HL-60 (cell line): ENCODE measurements at regions not wholly inside any gene's neighbourhood (a gene's known extent, or its start where the extent isn't known, plus 50 kb on each side); places are given as distances from the start of the nearest gene placed in this dataset.

Source experiments
- DNase-seq, 2 experiments: peaks; one replicate each; pipeline ENCODE4 v3.0.0-alpha.2; 2010 to 2020; ENCODE audit warnings: low read depth in 1 of 2, low spot score in 1 of 2
- H3K27ac ChIP-seq: fragments of 250-450 bp; sonication (Bioruptor Pico); replicated peaks from 2 replicates; pipeline ENCODE4 v1.5.1; 2020; ENCODE audit warnings: mild to moderate bottlenecking, moderate library complexity
- H3K27me3 ChIP-seq: fragments of 250-450 bp; sonication (Bioruptor Pico); 2 replicates; pipeline ENCODE4 v1.5.1; 2021; ENCODE audit warnings: mild to moderate bottlenecking, moderate library complexity; ENCODE audit not compliant: insufficient read depth, poor library complexity, severe bottlenecking
- H3K4me3 ChIP-seq: replicated peaks from 2 replicates; pipeline ENCODE4 v1.5.1; 2011; ENCODE audit warnings: mild to moderate bottlenecking, control low read depth, low read length; ENCODE audit not compliant: insufficient read depth
- GABPA ChIP-seq: IDR thresholded peaks from 2 replicates; pipeline ENCODE4 v1.6.1; 2012; ENCODE audit warnings: low read depth
- POLR2AphosphoS5 ChIP-seq: IDR thresholded peaks from 2 replicates; pipeline ENCODE4 v1.6.1; 2012; ENCODE audit warnings: low read depth
- SPI1 ChIP-seq: IDR thresholded peaks from 2 replicates; pipeline ENCODE4 v1.6.1; 2012; ENCODE audit warnings: low read depth, mild to moderate bottlenecking, borderline replicate concordance
- TF ChIP-seq, protein P1 (sequence below): IDR thresholded peaks from one replicate; pipeline ENCODE4 v1.5.1; 2011; ENCODE audit warnings: low read length, control low read depth, inconsistent platforms; ENCODE audit not compliant: insufficient read depth
- TF ChIP-seq, protein P2 (sequence below): IDR thresholded peaks from 2 replicates; pipeline ENCODE4 v1.6.1; 2012; ENCODE audit warnings: low read depth; ENCODE audit not compliant: insufficient replicate concordance

GRCh38 chr2:204486321-204486720 is 59.0 kb upstream of the PARD3B start:
- H3K4me3 ChIP-seq = no peak overlapping the region
- no peak overlapping the region for H3K27ac ChIP-seq
- TF ChIP-seq POLR2AphosphoS5 (no peak), GABPA (no peak), SPI1 (no peak)
- TF ChIP-seq, protein P1, sequence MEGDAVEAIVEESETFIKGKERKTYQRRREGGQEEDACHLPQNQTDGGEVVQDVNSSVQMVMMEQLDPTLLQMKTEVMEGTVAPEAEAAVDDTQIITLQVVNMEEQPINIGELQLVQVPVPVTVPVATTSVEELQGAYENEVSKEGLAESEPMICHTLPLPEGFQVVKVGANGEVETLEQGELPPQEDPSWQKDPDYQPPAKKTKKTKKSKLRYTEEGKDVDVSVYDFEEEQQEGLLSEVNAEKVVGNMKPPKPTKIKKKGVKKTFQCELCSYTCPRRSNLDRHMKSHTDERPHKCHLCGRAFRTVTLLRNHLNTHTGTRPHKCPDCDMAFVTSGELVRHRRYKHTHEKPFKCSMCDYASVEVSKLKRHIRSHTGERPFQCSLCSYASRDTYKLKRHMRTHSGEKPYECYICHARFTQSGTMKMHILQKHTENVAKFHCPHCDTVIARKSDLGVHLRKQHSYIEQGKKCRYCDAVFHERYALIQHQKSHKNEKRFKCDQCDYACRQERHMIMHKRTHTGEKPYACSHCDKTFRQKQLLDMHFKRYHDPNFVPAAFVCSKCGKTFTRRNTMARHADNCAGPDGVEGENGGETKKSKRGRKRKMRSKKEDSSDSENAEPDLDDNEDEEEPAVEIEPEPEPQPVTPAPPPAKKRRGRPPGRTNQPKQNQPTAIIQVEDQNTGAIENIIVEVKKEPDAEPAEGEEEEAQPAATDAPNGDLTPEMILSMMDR = no peak
- TF ChIP-seq, protein P2, sequence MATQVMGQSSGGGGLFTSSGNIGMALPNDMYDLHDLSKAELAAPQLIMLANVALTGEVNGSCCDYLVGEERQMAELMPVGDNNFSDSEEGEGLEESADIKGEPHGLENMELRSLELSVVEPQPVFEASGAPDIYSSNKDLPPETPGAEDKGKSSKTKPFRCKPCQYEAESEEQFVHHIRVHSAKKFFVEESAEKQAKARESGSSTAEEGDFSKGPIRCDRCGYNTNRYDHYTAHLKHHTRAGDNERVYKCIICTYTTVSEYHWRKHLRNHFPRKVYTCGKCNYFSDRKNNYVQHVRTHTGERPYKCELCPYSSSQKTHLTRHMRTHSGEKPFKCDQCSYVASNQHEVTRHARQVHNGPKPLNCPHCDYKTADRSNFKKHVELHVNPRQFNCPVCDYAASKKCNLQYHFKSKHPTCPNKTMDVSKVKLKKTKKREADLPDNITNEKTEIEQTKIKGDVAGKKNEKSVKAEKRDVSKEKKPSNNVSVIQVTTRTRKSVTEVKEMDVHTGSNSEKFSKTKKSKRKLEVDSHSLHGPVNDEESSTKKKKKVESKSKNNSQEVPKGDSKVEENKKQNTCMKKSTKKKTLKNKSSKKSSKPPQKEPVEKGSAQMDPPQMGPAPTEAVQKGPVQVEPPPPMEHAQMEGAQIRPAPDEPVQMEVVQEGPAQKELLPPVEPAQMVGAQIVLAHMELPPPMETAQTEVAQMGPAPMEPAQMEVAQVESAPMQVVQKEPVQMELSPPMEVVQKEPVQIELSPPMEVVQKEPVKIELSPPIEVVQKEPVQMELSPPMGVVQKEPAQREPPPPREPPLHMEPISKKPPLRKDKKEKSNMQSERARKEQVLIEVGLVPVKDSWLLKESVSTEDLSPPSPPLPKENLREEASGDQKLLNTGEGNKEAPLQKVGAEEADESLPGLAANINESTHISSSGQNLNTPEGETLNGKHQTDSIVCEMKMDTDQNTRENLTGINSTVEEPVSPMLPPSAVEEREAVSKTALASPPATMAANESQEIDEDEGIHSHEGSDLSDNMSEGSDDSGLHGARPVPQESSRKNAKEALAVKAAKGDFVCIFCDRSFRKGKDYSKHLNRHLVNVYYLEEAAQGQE = no peak
- no peaks in the 10 kb centered on the region for H3K27me3 ChIP-seq
- no peak for DNase-seq

GRCh38 chr2:204486805-204487204 is 58.5 kb upstream of the PARD3B start:
- TF ChIP-seq POLR2AphosphoS5 (no peak), GABPA (no peak), SPI1 (no peak)
- TF ChIP-seq, protein P2 = no peak
- TF ChIP-seq, protein P1 = no peak
- Histone ChIP-seq H3K27ac (no peak overlapping the region), H3K27me3 (no peaks in the 10 kb centered on the region), H3K4me3 (no peak overlapping the region)
- DNase-seq = no peak

DNA sequence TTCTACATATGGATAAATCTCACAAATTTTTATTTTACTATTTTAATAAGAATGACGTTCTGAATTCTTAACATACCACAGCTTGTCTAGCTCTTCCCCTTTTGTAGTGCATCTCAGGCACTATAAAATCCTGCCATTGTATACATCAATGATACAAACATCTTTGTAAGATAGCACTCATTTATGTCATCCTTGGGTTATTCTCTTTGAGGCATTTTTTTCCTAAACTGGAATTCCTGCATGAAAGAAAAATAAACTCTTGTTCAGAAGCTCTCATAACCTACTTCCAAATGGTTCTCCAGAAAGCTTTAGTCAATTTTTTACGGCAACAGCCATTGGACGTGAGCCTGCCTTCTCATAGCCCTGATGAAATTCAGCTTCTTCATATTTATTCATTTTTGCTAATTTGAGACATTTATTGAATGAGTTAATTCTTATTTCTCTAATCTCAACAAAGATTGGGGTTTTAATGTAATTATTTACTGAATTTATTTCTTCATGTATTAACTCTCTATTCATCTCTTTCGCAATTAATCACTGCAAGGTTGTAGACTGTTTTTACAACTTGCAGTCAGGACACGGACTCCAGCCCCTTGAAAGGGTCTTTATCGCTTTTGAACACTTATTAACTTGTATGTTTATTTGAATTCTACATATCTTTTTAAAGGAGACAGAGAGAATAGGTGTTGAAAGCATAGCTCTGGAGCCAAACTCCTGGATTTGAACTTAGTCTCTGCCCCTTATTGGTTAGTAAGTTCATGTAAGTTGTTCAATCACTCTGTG is 57.6 kb upstream of the PARD3B start:
- DNase-seq = no peak
- Histone ChIP-seq H3K4me3 (no peak overlapping the region), H3K27me3 (no peaks in the 10 kb centered on the region), H3K27ac (no peak overlapping the region)
- TF ChIP-seq, protein P2 = no peak
- no peak for TF ChIP-seq SPI1
- TF ChIP-seq GABPA = no peak
- TF ChIP-seq, protein P1 = no peak
- TF ChIP-seq POLR2AphosphoS5 = no peak
